Ovary (tissue), 7 donors: ENCODE measurements at regions not wholly inside any gene's neighbourhood (a gene's known extent, or its start where the extent isn't known, plus 50 kb on each side); places are given as distances from the start of the nearest gene placed in this dataset.

Experiments used
- DNase-seq, 5 donors: peaks; one replicate each; pipeline ENCODE4 v3.0.0-alpha.2; 2019 to 2020
- H3K27ac ChIP-seq, 2 donors: fragments of 200-600 bp; one replicate each; pipeline versions ENCODE4 v1.5.1 to v1.8.0; 2019 to 2022
- H3K27me3 ChIP-seq: fragments of 200-600 bp; one replicate; pipeline ENCODE4 v1.8.0; 2022
- H3K36me3 ChIP-seq: fragments of 200-600 bp; sonication (generic); one replicate; pipeline ENCODE4 v1.5.1; 2019
- H3K4me1 ChIP-seq: one replicate; pipeline ENCODE4 v1.8.1; 2013; ENCODE audit warnings: mild to moderate bottlenecking, moderate library complexity; ENCODE audit not compliant: insufficient read depth
- H3K4me3 ChIP-seq: fragments of 200-600 bp; sonication (generic); one replicate; pipeline ENCODE4 v1.5.1; 2017
- H3K9me3 ChIP-seq, 2 donors: fragments of 200-600 bp in 1 of 2; sonication (generic) in 1 of 2; one replicate each; pipeline versions ENCODE4 v1.5.1 to v1.8.1; 2013 to 2019; ENCODE audit warnings: mild to moderate bottlenecking in 1 of 2, moderate library complexity in 1 of 2
- EP300 ChIP-seq: sonication (generic); formaldehyde crosslinking; IDR thresholded peaks from one replicate; pipeline ENCODE4 v1.6.1; 2017; ENCODE audit warnings: antibody characterized with exemption
- POLR2A ChIP-seq: fragments of 450-650 bp; IDR thresholded peaks from one replicate; pipeline ENCODE4 v1.6.1; 2017; ENCODE audit warnings: antibody characterized with exemption, mild to moderate bottlenecking, moderate library complexity
- WGBS, 3 donors: extraction: QIAGEN DNeasy Blood & Tissue Kit in 1 of 3; methylation state at CpG; one replicate each; pipeline versions ENCODE4 v1.1.5 to v1.1.7; 2013 to 2017; 5-methylcytosine and 5-hydroxymethylcytosine counted together
- intact Hi-C, 4 donors: fragments of 100-400 bp; cut with DNase I; formaldehyde crosslinking; loops; one replicate each; pipeline versions ENCODE4 v1.11.0 to v1.15.1; 2022 to 2023
- TF ChIP-seq, protein P1 (sequence below), 3 donors: fragments of 450-650 bp in 2 of 3; fragments of 200-600 bp in 1 of 3; IDR thresholded peaks; one replicate each; pipeline versions ENCODE4 v1.5.1 to v1.8.0; 2016 to 2022; ENCODE audit warnings: antibody characterized with exemption in 3 of 3, mild to moderate bottlenecking in 1 of 3
- donor health status: DM: no; HTN: no; CAD: no; lungs with moderate emphysema.
- donor health status: DM: no; HTN: no; CAD: no.
- donor health status: Bipolar disorder and iron deficiency.
- donor health status: DM: no; HTN: no; CAD: no.
- donor health status: DM: yes; HTN: yes; CAD: no.

GRCh38 chr4:137601934-137602333 lies 69.6 kb upstream of the PCDH18 start:
- H3K9me3 ChIP-seq = no peaks in the 10 kb centered on the region
- TF ChIP-seq EP300 = no peak
- TF ChIP-seq, protein P1, sequence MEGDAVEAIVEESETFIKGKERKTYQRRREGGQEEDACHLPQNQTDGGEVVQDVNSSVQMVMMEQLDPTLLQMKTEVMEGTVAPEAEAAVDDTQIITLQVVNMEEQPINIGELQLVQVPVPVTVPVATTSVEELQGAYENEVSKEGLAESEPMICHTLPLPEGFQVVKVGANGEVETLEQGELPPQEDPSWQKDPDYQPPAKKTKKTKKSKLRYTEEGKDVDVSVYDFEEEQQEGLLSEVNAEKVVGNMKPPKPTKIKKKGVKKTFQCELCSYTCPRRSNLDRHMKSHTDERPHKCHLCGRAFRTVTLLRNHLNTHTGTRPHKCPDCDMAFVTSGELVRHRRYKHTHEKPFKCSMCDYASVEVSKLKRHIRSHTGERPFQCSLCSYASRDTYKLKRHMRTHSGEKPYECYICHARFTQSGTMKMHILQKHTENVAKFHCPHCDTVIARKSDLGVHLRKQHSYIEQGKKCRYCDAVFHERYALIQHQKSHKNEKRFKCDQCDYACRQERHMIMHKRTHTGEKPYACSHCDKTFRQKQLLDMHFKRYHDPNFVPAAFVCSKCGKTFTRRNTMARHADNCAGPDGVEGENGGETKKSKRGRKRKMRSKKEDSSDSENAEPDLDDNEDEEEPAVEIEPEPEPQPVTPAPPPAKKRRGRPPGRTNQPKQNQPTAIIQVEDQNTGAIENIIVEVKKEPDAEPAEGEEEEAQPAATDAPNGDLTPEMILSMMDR (IDR thresholded peaks at IDR 0.05) = no peak
- no peak for TF ChIP-seq POLR2A
- intact Hi-C loops = no loop called here
- no peak overlapping the region for H3K27ac ChIP-seq
- DNase-seq = no peak
- H3K4me1 ChIP-seq = no peaks in the 10 kb centered on the region
- H3K27me3 ChIP-seq = no peaks in the 10 kb centered on the region
- H3K36me3 ChIP-seq = no peaks in the 10 kb centered on the region
- H3K4me3 ChIP-seq = no peak overlapping the region
- 30 to 38% (median 37%) methylated on average over 1 of the region's 1 CpG for WGBS, 3 donors

DNA sequence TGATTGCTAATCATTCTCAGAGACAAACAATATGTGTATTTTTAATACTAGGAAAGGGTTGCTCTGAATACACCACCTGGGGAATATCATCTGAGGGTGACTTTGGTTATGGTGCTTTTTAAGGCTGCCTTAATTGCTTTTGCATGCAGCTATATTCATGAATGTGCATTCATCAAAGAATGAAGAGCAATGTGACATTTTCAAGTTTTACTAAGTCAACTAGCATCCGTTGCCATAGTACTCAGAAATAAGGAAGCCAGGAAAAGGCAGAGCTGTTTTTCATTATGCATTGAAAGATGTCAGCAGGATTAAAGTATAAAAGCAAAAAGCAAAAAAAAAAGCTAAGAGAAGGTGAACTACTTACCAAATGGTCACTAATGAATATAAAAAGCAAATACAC lies 67.4 kb upstream of the PCDH18 start:
- intact Hi-C loops = no loop called here
- DNase-seq = no peak
- H3K36me3 ChIP-seq = no peaks in the 10 kb centered on the region
- TF ChIP-seq, protein P1 (IDR thresholded peaks at IDR 0.05) = no peak
- no peak for TF ChIP-seq EP300
- no peak for TF ChIP-seq POLR2A
- H3K9me3 ChIP-seq = no peaks in the 10 kb centered on the region
- H3K4me1 ChIP-seq = no peaks in the 10 kb centered on the region
- 87 to 95% (median 90%) methylated on average over 1 of the region's 1 CpG for WGBS, 3 donors
- H3K27me3 ChIP-seq = no peaks in the 10 kb centered on the region
- no peak overlapping the region for H3K27ac ChIP-seq
- H3K4me3 ChIP-seq = no peak overlapping the region

GRCh38 chr4:137597752-137598430 lies 65.6 kb upstream of the PCDH18 start:
- H3K36me3 ChIP-seq = no peaks in the 10 kb centered on the region
- DNase-seq = no peak
- intact Hi-C loops = no loop called here
- 29 to 36% (median 36%) methylated on average over 3 of the region's 3 CpGs for WGBS, 3 donors
- H3K27me3 ChIP-seq = no peaks in the 10 kb centered on the region
- TF ChIP-seq, protein P1 (IDR thresholded peaks at IDR 0.05) = no peak
- TF ChIP-seq EP300 (no peak), POLR2A (no peak)
- no peaks in the 10 kb centered on the region for H3K9me3 ChIP-seq
- H3K4me1 ChIP-seq = no peaks in the 10 kb centered on the region
- H3K27ac ChIP-seq = no peak overlapping the region
- H3K4me3 ChIP-seq = no peak overlapping the region

DNA sequence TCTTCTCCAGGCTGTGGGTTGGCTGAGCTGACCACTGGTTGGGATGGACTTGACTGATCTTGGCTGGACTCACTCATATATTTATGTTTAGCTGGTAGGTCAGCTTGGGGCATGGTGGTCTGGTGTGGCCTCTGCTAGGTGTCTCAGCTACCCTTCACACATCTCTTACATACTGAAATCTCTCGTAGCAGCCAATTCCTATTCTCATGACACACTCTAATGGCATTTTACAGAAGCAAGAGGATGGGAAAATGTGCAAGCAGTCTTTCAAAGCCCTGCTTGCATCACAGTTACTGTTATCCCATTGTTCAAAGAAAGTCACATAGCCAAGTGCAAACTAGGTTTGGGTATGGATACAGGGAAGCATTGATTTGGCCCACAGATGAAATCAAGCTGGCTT lies 55.5 kb upstream of the PCDH18 start:
- H3K27ac ChIP-seq = no peak overlapping the region
- intact Hi-C loops = no loop called here
- no peaks in the 10 kb centered on the region for H3K36me3 ChIP-seq
- TF ChIP-seq POLR2A (no peak), EP300 (no peak)
- TF ChIP-seq, protein P1 (IDR thresholded peaks at IDR 0.05) = no peak
- H3K4me1 ChIP-seq = no peaks in the 10 kb centered on the region
- WGBS, 3 donors = 93 to 98% (median 96%) methylated on average over 1 of the region's 1 CpG
- no peak for DNase-seq
- no peaks in the 10 kb centered on the region for H3K27me3 ChIP-seq
- no peaks in the 10 kb centered on the region for H3K9me3 ChIP-seq
- no peak overlapping the region for H3K4me3 ChIP-seq
